H1 (cell line): ENCODE measurements at regions not wholly inside any gene's neighbourhood (a gene's known extent, or its start where the extent isn't known, plus 50 kb on each side); places are given as distances from the start of the nearest gene placed in this dataset.

Experiments
- CTCF ChIA-PET: fragments of 300-600 bp; sonication (Branson Sonifier 250); formaldehyde crosslinking; loops from one replicate; lab custom pipeline; 2021; ENCODE audit not compliant: partially characterized antibody; lab: Charles Lee
- POLR2A ChIA-PET: fragments of 300-600 bp; sonication (Branson Sonifier 250); formaldehyde crosslinking; loops from one replicate; lab custom pipeline; 2021; ENCODE audit warnings: inconsistent platforms; ENCODE audit not compliant: partially characterized antibody; lab: Charles Lee
- DNase-seq, 2 experiments: peaks; one replicate each; pipeline versions ENCODE4 v3.0.0 to v3.0.0-alpha.2; 2010 to 2022; ENCODE audit warnings: low spot score in 2 of 2, low read depth in 1 of 2, mixed read lengths in 1 of 2
- FAIRE-seq: peaks from 2 replicates; lab custom pipeline; 2011; peaks lifted over from hg19 to GRCh38; lab: Jason Lieb, UNC
- H2AFZ ChIP-seq: 2 replicates; pipeline ENCODE4 v1.8.1; 2012; ENCODE audit warnings: low read length, inconsistent platforms
- H2AK5ac ChIP-seq: 2 replicates; pipeline ENCODE4 v1.6.1; 2013; ENCODE audit warnings: low read depth, low read length
- H2BK120ac ChIP-seq: replicated peaks from 2 replicates; pipeline ENCODE3; 2013; ENCODE audit warnings: low read depth, low read length, inconsistent platforms
- H2BK12ac ChIP-seq: 2 replicates; pipeline ENCODE4 v1.6.1; 2013; ENCODE audit warnings: low read depth, low read length
- H2BK15ac ChIP-seq: 2 replicates; pipeline ENCODE4 v1.6.1; 2013; ENCODE audit warnings: low read length
- H2BK20ac ChIP-seq: 2 replicates; pipeline ENCODE4 v1.6.1; 2013; ENCODE audit warnings: low read length
- H2BK5ac ChIP-seq: 2 replicates; pipeline ENCODE4 v1.6.1; 2013; ENCODE audit warnings: low read depth, low read length
- H3K14ac ChIP-seq: 2 replicates; pipeline ENCODE4 v1.6.1; 2013; ENCODE audit warnings: inconsistent platforms; ENCODE audit not compliant: insufficient read length
- H3K18ac ChIP-seq: 2 replicates; pipeline ENCODE4 v1.6.1; 2013; ENCODE audit warnings: low read length; ENCODE audit errors: extremely low read depth
- H3K23ac ChIP-seq: 2 replicates; pipeline ENCODE4 v1.6.1; 2013; ENCODE audit warnings: inconsistent platforms; ENCODE audit not compliant: insufficient read length
- H3K23me2 ChIP-seq: 2 replicates; pipeline ENCODE4 v1.6.1; 2013; ENCODE audit warnings: low read depth, low read length
- H3K27ac ChIP-seq: 2 replicates; pipeline ENCODE4 v1.6.1; 2011; ENCODE audit warnings: low read depth, low read length, inconsistent platforms
- H3K27me3 ChIP-seq, 4 experiments: replicated peaks in 1 of 4; 1 replicate in 1 of 4; 2 replicates in 3 of 4; pipeline versions ENCODE4 v1.6.1 to v1.8.1; 2011 to 2013; ENCODE audit warnings: low read length in 3 of 4, mild to moderate bottlenecking in 3 of 4, inconsistent platforms in 2 of 4, mixed read lengths in 2 of 4, moderate library complexity in 1 of 4; ENCODE audit not compliant: control insufficient read depth in 3 of 4, insufficient read depth in 3 of 4; ENCODE audit errors: extremely low read depth in 1 of 4
- H3K36me3 ChIP-seq, 4 experiments: 2 replicates each; pipeline versions ENCODE4 v1.6.1 to v1.8.1; 2011 to 2013; ENCODE audit warnings: mild to moderate bottlenecking in 4 of 4, low read length in 3 of 4, moderate library complexity in 2 of 4, control low read depth in 1 of 4, inconsistent platforms in 1 of 4; ENCODE audit not compliant: insufficient read depth in 4 of 4, control insufficient read depth in 2 of 4
- H3K4ac ChIP-seq: replicated peaks from 2 replicates; pipeline ENCODE3; 2013; ENCODE audit warnings: low read length, low read depth, mixed read lengths, inconsistent platforms; ENCODE audit not compliant: insufficient read length
- H3K4me1 ChIP-seq, 4 experiments: replicated peaks in 1 of 4; 1 replicate in 1 of 4; 2 replicates in 3 of 4; pipeline versions ENCODE4 v1.6.1 to v1.8.1; 2011 to 2013; ENCODE audit warnings: low read length in 3 of 4, inconsistent platforms in 2 of 4, mixed read lengths in 1 of 4; ENCODE audit not compliant: insufficient read depth in 4 of 4, control insufficient read depth in 3 of 4
- H3K4me2 ChIP-seq, 2 experiments: 2 replicates each; pipeline versions ENCODE4 v1.6.1 to v1.8.1; 2011 to 2013; ENCODE audit warnings: low read depth in 2 of 2, low read length in 2 of 2, control low read depth in 1 of 2, inconsistent platforms in 1 of 2, mild to moderate bottlenecking in 1 of 2; ENCODE audit not compliant: insufficient read depth in 1 of 2
- H3K4me3 ChIP-seq, 4 experiments: fragments of 200-600, 300-600 bp in 1 of 4; sonication (generic), shearing (Covaris generic), sonication (Bioruptor Twin) in 1 of 4; 2 replicates each; pipeline versions ENCODE4 v1.5.1 to v1.8.1; 2011 to 2016; ENCODE audit warnings: low read length in 4 of 4, low read depth in 3 of 4, control low read depth in 2 of 4, inconsistent platforms in 2 of 4, mild to moderate bottlenecking in 2 of 4, mixed read lengths in 1 of 4, moderate library complexity in 1 of 4; ENCODE audit not compliant: insufficient read depth in 2 of 4; ENCODE audit errors: extremely low read depth in 1 of 4
- H3K56ac ChIP-seq: replicated peaks from 2 replicates; pipeline ENCODE3; 2013; ENCODE audit warnings: low read depth, mild to moderate bottlenecking, mixed read lengths, low read length, inconsistent platforms; ENCODE audit not compliant: insufficient read length
- H3K79me1 ChIP-seq: 2 replicates; pipeline ENCODE4 v1.6.1; 2013; ENCODE audit warnings: low read depth, low read length, control low read depth
- H3K79me2 ChIP-seq, 2 experiments: 2 replicates each; pipeline versions ENCODE4 v1.6.1 to v1.8.1; 2012 to 2013; ENCODE audit warnings: low read length in 2 of 2, mild to moderate bottlenecking in 2 of 2, inconsistent platforms in 1 of 2; ENCODE audit not compliant: insufficient read depth in 2 of 2, control insufficient read depth in 1 of 2
- H3K9ac ChIP-seq, 4 experiments: replicated peaks in 1 of 4; 1 replicate in 1 of 4; 2 replicates in 3 of 4; pipeline versions ENCODE4 v1.6.1 to v1.8.1; 2011 to 2013; ENCODE audit warnings: low read depth in 3 of 4, low read length in 3 of 4, control low read depth in 2 of 4, mild to moderate bottlenecking in 2 of 4, moderate library complexity in 2 of 4, inconsistent platforms in 1 of 4; ENCODE audit errors: extremely low read depth in 1 of 4
- H3K9me3 ChIP-seq, 2 experiments: 2 replicates each; pipeline versions ENCODE4 v1.6.1 to v1.8.1; 2012 to 2013; ENCODE audit warnings: mild to moderate bottlenecking in 2 of 2, moderate library complexity in 2 of 2, control low read depth in 1 of 2, inconsistent platforms in 1 of 2, low read depth in 1 of 2, low read length in 1 of 2, mixed read lengths in 1 of 2; ENCODE audit not compliant: insufficient read depth in 2 of 2
- H4K20me1 ChIP-seq, 2 experiments: replicated peaks in 1 of 2; 2 replicates each; pipeline versions ENCODE3 to v1.8.1; 2011 to 2013; ENCODE audit warnings: inconsistent platforms in 2 of 2, low read length in 2 of 2, mild to moderate bottlenecking in 1 of 2; ENCODE audit not compliant: insufficient read depth in 2 of 2, control insufficient read depth in 1 of 2
- H4K5ac ChIP-seq: 2 replicates; pipeline ENCODE4 v1.6.1; 2013; ENCODE audit warnings: low read length, low read depth, mixed read lengths, inconsistent platforms; ENCODE audit not compliant: insufficient read length
- H4K8ac ChIP-seq: 2 replicates; pipeline ENCODE4 v1.8.0; 2013; ENCODE audit warnings: mild to moderate bottlenecking, moderate library complexity, low read length, inconsistent platforms; ENCODE audit not compliant: insufficient read depth; ENCODE audit errors: extremely low read depth
- H4K91ac ChIP-seq: replicated peaks from 2 replicates; pipeline ENCODE3; 2013; ENCODE audit warnings: low read length, mixed read lengths, inconsistent platforms; ENCODE audit not compliant: insufficient read length
- E2F6 ChIP-seq: IDR thresholded peaks from 2 replicates; pipeline ENCODE4 v1.6.1; 2012; ENCODE audit warnings: inconsistent platforms
- EGR1 ChIP-seq: IDR thresholded peaks from 2 replicates; pipeline ENCODE4 v1.6.1; 2011; ENCODE audit warnings: low read depth, low read length, borderline replicate concordance
- FOSL1 ChIP-seq: IDR thresholded peaks from 2 replicates; pipeline ENCODE4 v1.6.1; 2011; ENCODE audit warnings: mild to moderate bottlenecking, low read depth, low read length, moderate library complexity; ENCODE audit not compliant: insufficient read depth
- HDAC2 ChIP-seq, 2 experiments: fragments of 300-600 bp in 1 of 2; sonication (generic) in 1 of 2; IDR thresholded peaks; 2 replicates each; pipeline ENCODE4 v1.6.1; 2011 to 2012; ENCODE audit warnings: low read depth in 2 of 2, low read length in 2 of 2, mild to moderate bottlenecking in 2 of 2, moderate library complexity in 2 of 2, borderline replicate concordance in 1 of 2, inconsistent platforms in 1 of 2
- KDM4A ChIP-seq: IDR thresholded peaks from one replicate; pipeline ENCODE4 v1.7.1; 2012; ENCODE audit warnings: low read depth, mild to moderate bottlenecking, moderate library complexity, low read length, inconsistent platforms; ENCODE audit not compliant: severe bottlenecking
- POLR2AphosphoS5 ChIP-seq: IDR thresholded peaks from 2 replicates; pipeline ENCODE4 v1.6.1; 2011; ENCODE audit warnings: low read depth, low read length
- POU5F1 ChIP-seq: IDR thresholded peaks from 2 replicates; pipeline ENCODE4 v1.6.1; 2011; ENCODE audit warnings: low read depth, mild to moderate bottlenecking, low read length, moderate library complexity
- TAF1 ChIP-seq: IDR thresholded peaks from 2 replicates; pipeline ENCODE4 v1.6.1; 2011; ENCODE audit warnings: mild to moderate bottlenecking, low read depth, low read length
- TAF7 ChIP-seq: optimal IDR thresholded peaks from 2 replicates; pipeline ENCODE3; 2011; ENCODE audit warnings: low read depth, mild to moderate bottlenecking, inconsistent platforms, low read length, moderate library complexity, borderline replicate concordance
- TCF12 ChIP-seq: IDR thresholded peaks from 2 replicates; pipeline ENCODE4 v1.6.1; 2011; ENCODE audit warnings: low read depth, mild to moderate bottlenecking, low read length
- WGBS, 2 experiments: shearing (Covaris generic) in 1 of 2; methylation state at CpG; one replicate each; pipeline versions ENCODE4 v1.1.6 to v1.1.7; 2013 to 2015; ENCODE audit warnings: low lambda C conversion rate in 2 of 2, mixed read lengths in 2 of 2, inconsistent platforms in 1 of 2, low coverage in 1 of 2, missing lambda C conversion rate in 1 of 2; ENCODE audit not compliant: insufficient replicate concordance in 2 of 2, insufficient coverage in 1 of 2, insufficient read length in 1 of 2; ENCODE audit errors: extremely low coverage in 1 of 2, missing lambda C conversion rate in 1 of 2; 5-methylcytosine and 5-hydroxymethylcytosine counted together

- no peak overlapping the region for H2BK20ac ChIP-seq
- H3K4me1 ChIP-seq = peaks cover 2 to 42% (median 33%) of the 10 kb centered on the region in 4 experiments
- peak overlapping the region; percentile 61 for H3K4ac ChIP-seq
- H3K14ac ChIP-seq = no peak overlapping the region
- no peak overlapping the region for H2AFZ ChIP-seq
- no peaks in the 10 kb centered on the region for H3K36me3 ChIP-seq
- DNase-seq = peak; percentile 66 to 79
- no peak overlapping the region for H3K56ac ChIP-seq
- 0 out of 2 replicates have a peak overlapping the region, but pooled peaks have one; percentile 18 for H2BK15ac ChIP-seq
- no peaks in the 10 kb centered on the region for H3K9me3 ChIP-seq
- ChIA-PET CTCF (interaction anchor here (0.5 to 6.1 kb wide), 6 partner anchors 12 to 281 kb away, joined by 3 to 52 read pairs (median 4); no protein-coding TSS in a partner anchor), POLR2A (interaction anchor here (0.5 to 1.0 kb wide), 4 partner anchors 14 to 480 kb away, joined by 3 to 4 read pairs (median 4); no protein-coding TSS in a partner anchor)
- H4K20me1 ChIP-seq = no peaks in the 10 kb centered on the region
- H3K79me2 ChIP-seq = no peaks in the 10 kb centered on the region
- no peak overlapping the region for H4K5ac ChIP-seq
- peak overlapping the region; percentile 23 to 57 (median 46) for H3K4me3 ChIP-seq
- no peaks in the 10 kb centered on the region for H3K79me1 ChIP-seq
- FAIRE-seq = peak; percentile 73
- H3K23ac ChIP-seq = no peak overlapping the region
- H2BK5ac ChIP-seq = peak overlapping the region; percentile 88; the same call in 1 of the 2 replicates
- H3K9ac ChIP-seq = peak overlapping the region in 2 of 4 experiments; percentile 25 to 57; a peak in 4 of 7 replicates
- peak overlapping the region; percentile 96 for H2BK12ac ChIP-seq
- peak overlapping the region; percentile 83 for H2AK5ac ChIP-seq
- H3K4me2 ChIP-seq = peak overlapping the region; percentile 88 to 99
- H3K18ac ChIP-seq = peak overlapping the region; percentile 67
- H3K23me2 ChIP-seq = peaks cover 6% of the 10 kb centered on the region; the same call in 1 of the 2 replicates
- 4% methylated on average over 46 of the region's 46 CpGs; no CpG with 5 or more reads in 1 of the 2 experiments for WGBS, 2 experiments
- H3K27ac ChIP-seq = no peak overlapping the region
- H3K27me3 ChIP-seq = peaks cover 0 to 3% (median under 1%) of the 10 kb centered on the region in 4 experiments; a peak in 1 of 7 replicates
- peak overlapping the region; percentile 52 for H2BK120ac ChIP-seq
- H4K8ac ChIP-seq = peak overlapping the region; percentile 82; the same call in 1 of the 2 replicates
- peak overlapping the region; percentile 17 for H4K91ac ChIP-seq
- TF ChIP-seq POLR2AphosphoS5 (no peak), TCF12 (no peak), EGR1 (no peak), HDAC2 (IDR thresholded peaks at IDR 0.05; ENCODE audit: borderline replicate concordance in 1 of 2, low read depth in 2 of 2, low read length in 2 of 2) (peak in 1 of 2 experiments; percentile 86; a peak in 1 of 4 replicates), E2F6 (no peak), TAF1 (no peak; the same call in 1 of the 2 replicates), POU5F1 (no peak), KDM4A (peak; percentile 19), FOSL1 (no peak), TAF7 (no peak)
These were observed 414.8 kb upstream of the MKI67 start for GRCh38 chr10:128540781-128541761.
